ENCODE measurements at regions not wholly inside any gene's neighbourhood (a gene's known extent, or its start where the extent isn't known, plus 50 kb on each side); places are given as distances from the start of the nearest gene placed in this dataset.

DNA sequence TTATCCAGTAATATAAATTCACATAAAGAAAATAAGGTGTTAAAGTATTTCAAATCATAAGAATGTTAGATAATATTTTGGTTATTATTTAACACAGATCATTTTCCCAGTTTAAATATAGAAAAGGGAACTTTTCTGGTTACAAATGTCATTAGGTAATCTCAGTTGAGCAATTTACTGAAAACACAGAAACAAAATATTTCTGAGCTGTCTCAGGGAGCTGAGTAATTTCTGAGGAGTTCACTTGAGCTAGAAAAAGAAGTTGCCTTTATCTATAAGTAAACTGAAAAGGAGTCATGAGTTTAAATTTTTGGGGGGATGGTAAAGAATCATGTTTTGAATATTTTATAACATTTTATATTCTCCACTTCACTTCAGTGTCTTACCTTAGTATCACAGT is 855.4 kb upstream of the ARPP21 start:
- ChIA-PET POLR2A (no interaction called here), CTCF (no interaction called here)
- Histone ChIP-seq H3K36me3 (ENCODE audit: control insufficient read depth, insufficient read depth, low read length) (no peaks in the 10 kb centered on the region), H3K9me3 (no peaks in the 10 kb centered on the region), H3K4me3 (ENCODE audit: low read depth, low read length) (no peak overlapping the region), H3K27me3 (replicated peaks; ENCODE audit: control insufficient read depth, insufficient read depth, low read length) (no peaks in the 10 kb centered on the region), H3K4me1 (no peaks in the 10 kb centered on the region)
- Mint-ChIP-seq H3K9me3 (ENCODE audit: unreplicated experiment) (no peaks in the 10 kb centered on the region), H3K27ac (ENCODE audit: unreplicated experiment) (no peak overlapping the region), H3K4me1 (ENCODE audit: low read depth, unreplicated experiment) (no peaks in the 10 kb centered on the region), H3K4me3 (ENCODE audit: unreplicated experiment) (no peak overlapping the region), H3K27me3 (ENCODE audit: insufficient read depth, unreplicated experiment) (peaks cover 5% of the 10 kb centered on the region), H3K36me3 (ENCODE audit: insufficient read depth, unreplicated experiment) (no peaks in the 10 kb centered on the region)
- intact Hi-C loops (cut with micrococcal nuclease; ENCODE audit: unreplicated experiment): no loop called here
- TF ChIP-seq, protein P1, sequence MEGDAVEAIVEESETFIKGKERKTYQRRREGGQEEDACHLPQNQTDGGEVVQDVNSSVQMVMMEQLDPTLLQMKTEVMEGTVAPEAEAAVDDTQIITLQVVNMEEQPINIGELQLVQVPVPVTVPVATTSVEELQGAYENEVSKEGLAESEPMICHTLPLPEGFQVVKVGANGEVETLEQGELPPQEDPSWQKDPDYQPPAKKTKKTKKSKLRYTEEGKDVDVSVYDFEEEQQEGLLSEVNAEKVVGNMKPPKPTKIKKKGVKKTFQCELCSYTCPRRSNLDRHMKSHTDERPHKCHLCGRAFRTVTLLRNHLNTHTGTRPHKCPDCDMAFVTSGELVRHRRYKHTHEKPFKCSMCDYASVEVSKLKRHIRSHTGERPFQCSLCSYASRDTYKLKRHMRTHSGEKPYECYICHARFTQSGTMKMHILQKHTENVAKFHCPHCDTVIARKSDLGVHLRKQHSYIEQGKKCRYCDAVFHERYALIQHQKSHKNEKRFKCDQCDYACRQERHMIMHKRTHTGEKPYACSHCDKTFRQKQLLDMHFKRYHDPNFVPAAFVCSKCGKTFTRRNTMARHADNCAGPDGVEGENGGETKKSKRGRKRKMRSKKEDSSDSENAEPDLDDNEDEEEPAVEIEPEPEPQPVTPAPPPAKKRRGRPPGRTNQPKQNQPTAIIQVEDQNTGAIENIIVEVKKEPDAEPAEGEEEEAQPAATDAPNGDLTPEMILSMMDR (IDR thresholded peaks at IDR 0.05; ENCODE audit: insufficient read depth in 1 of 2, low read depth in 1 of 2, low read length in 1 of 2, severe bottlenecking in 1 of 2, unreplicated experiment in 1 of 2): no peak
- no TSS peak for BruUV-seq (replicated peaks)
- DNase-seq: no peak

DNA sequence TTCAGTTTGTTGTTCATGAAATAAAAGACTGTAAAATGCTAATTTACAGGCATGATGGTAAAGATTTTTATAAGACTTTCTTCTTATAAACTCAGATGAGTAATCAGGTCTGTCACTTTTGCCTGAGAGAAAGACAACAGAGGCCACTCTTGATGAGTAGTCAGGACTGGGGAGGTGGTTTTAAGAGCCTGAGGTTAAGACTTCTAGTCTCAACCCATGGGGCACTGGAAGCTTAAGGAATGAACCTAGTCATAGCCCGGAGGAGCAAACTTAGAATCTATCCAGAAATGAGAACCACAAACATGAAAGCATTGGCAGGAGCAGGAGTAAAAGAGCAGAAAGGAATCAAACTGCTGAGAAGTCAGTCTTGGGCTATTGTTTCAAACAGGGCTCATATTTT is 846.3 kb upstream of the ARPP21 start:
- intact Hi-C loops (cut with micrococcal nuclease; ENCODE audit: unreplicated experiment): no loop called here
- no peaks in the 10 kb centered on the region for H3K4me1 Mint-ChIP-seq (ENCODE audit: low read depth, unreplicated experiment)
- H3K27ac Mint-ChIP-seq (ENCODE audit: unreplicated experiment): no peak overlapping the region
- H3K4me3 Mint-ChIP-seq (ENCODE audit: unreplicated experiment): no peak overlapping the region
- TF ChIP-seq, protein P1 (IDR thresholded peaks at IDR 0.05; ENCODE audit: insufficient read depth in 1 of 2, low read depth in 1 of 2, low read length in 1 of 2, severe bottlenecking in 1 of 2, unreplicated experiment in 1 of 2): no peak
- no peaks in the 10 kb centered on the region for H3K4me1 ChIP-seq
- BruUV-seq (replicated peaks): no TSS peak
- CTCF ChIA-PET: no interaction called here
- no peaks in the 10 kb centered on the region for H3K36me3 Mint-ChIP-seq (ENCODE audit: insufficient read depth, unreplicated experiment)
- no peak for DNase-seq
- no peaks in the 10 kb centered on the region for H3K9me3 ChIP-seq
- no peaks in the 10 kb centered on the region for H3K36me3 ChIP-seq (ENCODE audit: control insufficient read depth, insufficient read depth, low read length)
- POLR2A ChIA-PET: no interaction called here
- no peak overlapping the region for H3K4me3 ChIP-seq (ENCODE audit: low read depth, low read length)
- no peaks in the 10 kb centered on the region for H3K27me3 ChIP-seq (replicated peaks; ENCODE audit: control insufficient read depth, insufficient read depth, low read length)
- H3K9me3 Mint-ChIP-seq (ENCODE audit: unreplicated experiment): no peaks in the 10 kb centered on the region
- H3K27me3 Mint-ChIP-seq (ENCODE audit: insufficient read depth, unreplicated experiment): no peaks in the 10 kb centered on the region

DNA sequence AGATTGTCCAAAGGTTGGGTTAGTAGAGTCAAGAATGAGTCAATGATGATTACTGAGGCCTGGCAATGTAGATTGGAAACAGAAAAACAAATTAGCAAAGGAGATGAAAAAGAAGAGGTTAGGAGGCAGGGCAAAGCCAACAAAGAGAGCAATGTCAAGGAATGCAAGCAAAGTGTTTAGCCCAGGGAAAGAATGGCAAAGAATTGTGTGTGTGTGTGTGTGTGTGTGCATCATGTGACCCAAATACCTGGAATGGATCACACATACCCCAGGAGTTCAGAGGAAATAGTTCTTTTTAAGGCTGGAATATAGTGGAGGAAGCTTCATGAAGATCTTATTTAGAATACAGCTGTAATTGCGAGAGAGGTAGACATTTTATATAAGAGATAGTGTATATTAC is 831.7 kb upstream of the ARPP21 start:
- no peaks in the 10 kb centered on the region for H3K4me1 Mint-ChIP-seq (ENCODE audit: low read depth, unreplicated experiment)
- H3K36me3 Mint-ChIP-seq (ENCODE audit: insufficient read depth, unreplicated experiment): no peaks in the 10 kb centered on the region
- no TSS peak for BruUV-seq (replicated peaks)

More for the DNA sequence above, 831.7 kb upstream of the ARPP21 start:
- DNase-seq: no peak
- intact Hi-C loops (cut with micrococcal nuclease; ENCODE audit: unreplicated experiment): no loop called here
- POLR2A ChIA-PET: no interaction called here
- Histone ChIP-seq H3K36me3 (ENCODE audit: control insufficient read depth, insufficient read depth, low read length) (no peaks in the 10 kb centered on the region), H3K4me1 (no peaks in the 10 kb centered on the region), H3K9me3 (no peaks in the 10 kb centered on the region), H3K27me3 (replicated peaks; ENCODE audit: control insufficient read depth, insufficient read depth, low read length) (no peaks in the 10 kb centered on the region), H3K4me3 (ENCODE audit: low read depth, low read length) (no peak overlapping the region)
- CTCF ChIA-PET: no interaction called here
- Mint-ChIP-seq H3K9me3 (ENCODE audit: unreplicated experiment) (no peaks in the 10 kb centered on the region), H3K27me3 (ENCODE audit: insufficient read depth, unreplicated experiment) (no peaks in the 10 kb centered on the region), H3K27ac (ENCODE audit: unreplicated experiment) (no peak overlapping the region), H3K4me3 (ENCODE audit: unreplicated experiment) (no peak overlapping the region)
- TF ChIP-seq, protein P1 (IDR thresholded peaks at IDR 0.05; ENCODE audit: insufficient read depth in 1 of 2, low read depth in 1 of 2, low read length in 1 of 2, severe bottlenecking in 1 of 2, unreplicated experiment in 1 of 2): no peak

All from Caco-2 (cell line).